ENCODE measurements at regions not wholly inside any gene's neighbourhood (a gene's known extent, or its start where the extent isn't known, plus 50 kb on each side); places are given as distances from the start of the nearest gene placed in this dataset.
A peak's percentile ranks its signal among the peaks of the same experiment; 100 is the strongest.

GRCh38 chr20:56786503-56786902 is 157.4 kb downstream of the TFAP2C start:
- peaks cover 30% of the 10 kb centered on the region for H3K4me1 Mint-ChIP-seq (ENCODE audit: low read depth)
- peak overlapping the region; percentile 28; the same call in 1 of the 2 replicates for H3K27ac Mint-ChIP-seq
- no peak overlapping the region for H3K4me3 Mint-ChIP-seq
- TF ChIP-seq CTCF (IDR thresholded peaks at IDR 0.05) = no peak
- peaks cover 6% of the 10 kb centered on the region for H3K27me3 Mint-ChIP-seq (ENCODE audit: insufficient read depth)
- no peaks in the 10 kb centered on the region for H3K9me3 Mint-ChIP-seq
- H3K36me3 Mint-ChIP-seq (ENCODE audit: low read depth) = no peaks in the 10 kb centered on the region; the same call in 1 of the 2 replicates
- DNase-seq = no peak

- Mint-ChIP-seq H3K27ac (peak overlapping the region; percentile 91), H3K4me1 (ENCODE audit: low read depth) (peaks cover 30% of the 10 kb centered on the region), H3K9me3 (no peaks in the 10 kb centered on the region), H3K4me3 (peak overlapping the region; percentile 57), H3K36me3 (ENCODE audit: low read depth) (no peaks in the 10 kb centered on the region; the same call in 1 of the 2 replicates), H3K27me3 (ENCODE audit: insufficient read depth) (peaks cover 6% of the 10 kb centered on the region)
- DNase-seq = peak; percentile 94
- no peak for TF ChIP-seq CTCF (IDR thresholded peaks at IDR 0.05)
These were observed 159.1 kb downstream of the TFAP2C start for GRCh38 chr20:56788041-56788670.

GRCh38 chr20:56788671-56789610 is 159.8 kb downstream of the TFAP2C start:
- H3K4me1 Mint-ChIP-seq (ENCODE audit: low read depth) = peaks cover 30% of the 10 kb centered on the region
- peak; percentile 10 for DNase-seq
- no peaks in the 10 kb centered on the region; the same call in 1 of the 2 replicates for H3K36me3 Mint-ChIP-seq (ENCODE audit: low read depth)
- H3K27ac Mint-ChIP-seq = peak overlapping the region; percentile 91
- H3K9me3 Mint-ChIP-seq = no peaks in the 10 kb centered on the region
- H3K4me3 Mint-ChIP-seq = no peak overlapping the region; the same call in none of the 2 replicates
- peaks cover 6% of the 10 kb centered on the region for H3K27me3 Mint-ChIP-seq (ENCODE audit: insufficient read depth)
- no peak for TF ChIP-seq CTCF (IDR thresholded peaks at IDR 0.05)

GRCh38 chr20:56793916-56794315 is 164.8 kb downstream of the TFAP2C start:
- DNase-seq = no peak
- no peak overlapping the region for H3K4me3 Mint-ChIP-seq
- H3K4me1 Mint-ChIP-seq (ENCODE audit: low read depth) = peaks cover 12% of the 10 kb centered on the region
- TF ChIP-seq CTCF (IDR thresholded peaks at IDR 0.05) = no peak
- H3K27ac Mint-ChIP-seq = no peak overlapping the region
- peaks cover 6% of the 10 kb centered on the region; the same call in 1 of the 2 replicates for H3K27me3 Mint-ChIP-seq (ENCODE audit: insufficient read depth)
- H3K9me3 Mint-ChIP-seq = peaks cover 10% of the 10 kb centered on the region
- peaks cover 10% of the 10 kb centered on the region for H3K36me3 Mint-ChIP-seq (ENCODE audit: low read depth)

- Mint-ChIP-seq H3K36me3 (ENCODE audit: low read depth) (peaks cover 12% of the 10 kb centered on the region), H3K27ac (no peak overlapping the region), H3K4me3 (no peak overlapping the region), H3K4me1 (ENCODE audit: low read depth) (no peaks in the 10 kb centered on the region), H3K27me3 (ENCODE audit: insufficient read depth) (peaks cover 6% of the 10 kb centered on the region), H3K9me3 (peaks cover 12% of the 10 kb centered on the region)
- no peak for TF ChIP-seq CTCF (IDR thresholded peaks at IDR 0.05)
- no peak for DNase-seq
These were observed 166.4 kb downstream of the TFAP2C start for GRCh38 chr20:56795492-56795891.

Data from HFFc6 (cell line).